ENCODE measurements at regions not wholly inside any gene's neighbourhood (a gene's known extent, or its start where the extent isn't known, plus 50 kb on each side); places are given as distances from the start of the nearest gene placed in this dataset.

- no peak overlapping the region for H3K27ac Mint-ChIP-seq
- H3K4me1 Mint-ChIP-seq, result no peaks in the 10 kb centered on the region
- WGBS (ENCODE audit: insufficient coverage), result 100% methylated on average over 1 of the region's 2 CpGs
- H3K36me3 Mint-ChIP-seq, result no peaks in the 10 kb centered on the region
- Histone ChIP-seq H3K9ac (ENCODE audit: insufficient read depth, low read length, poor library complexity, severe bottlenecking) (no peak overlapping the region), H3K79me2 (ENCODE audit: insufficient read depth, low read length) (no peaks in the 10 kb centered on the region), H3K4me2 (replicated peaks; ENCODE audit: extremely low read depth, low read length, poor library complexity, severe bottlenecking) (no peak overlapping the region), H3K4me3 (replicated peaks in 1 of 3; ENCODE audit: low read depth in 2 of 3, low read length in 3 of 3) (no peak overlapping the region), H4K20me1 (ENCODE audit: insufficient read depth, low read length) (no peaks in the 10 kb centered on the region), H2AFZ (ENCODE audit: insufficient read depth, low read depth, low read length, poor library complexity, severe bottlenecking) (no peak overlapping the region), H3K27ac (ENCODE audit: low read depth in 1 of 2, low read length in 2 of 2) (no peak overlapping the region), H3K36me3 (replicated peaks in 1 of 2; ENCODE audit: control insufficient read depth in 1 of 2, insufficient read depth in 2 of 2, low read length in 2 of 2) (no peaks in the 10 kb centered on the region), H3K9me3 (replicated peaks in 1 of 2; ENCODE audit: control insufficient read depth in 1 of 2, insufficient read depth in 1 of 2, low read length in 2 of 2) (no peaks in the 10 kb centered on the region), H3K4me1 (ENCODE audit: control insufficient read depth in 1 of 2, insufficient read depth in 2 of 2, low read length in 2 of 2) (no peaks in the 10 kb centered on the region), H3K27me3 (ENCODE audit: control insufficient read depth in 2 of 2, insufficient read depth in 2 of 2, low read length in 2 of 2) (no peaks in the 10 kb centered on the region)
- peaks cover 0 to 3% (median 1%) of the 10 kb centered on the region in 3 donors for H3K27me3 Mint-ChIP-seq (ENCODE audit: low read depth in 3 of 3)
- intact Hi-C loops (cut with micrococcal nuclease), result no loop called here
- H3K9me3 Mint-ChIP-seq, result peaks cover 0 to 11% (median 4%) of the 10 kb centered on the region in 7 donors
- DNase-seq, result no peak
- no peak overlapping the region for H3K4me3 Mint-ChIP-seq
- no peak for TF ChIP-seq CTCF (IDR thresholded peaks at IDR 0.05)
Observed at GRCh38 chr1:57796616-57797015, 372.8 kb upstream of the DAB1 start.

- Histone ChIP-seq H3K27me3 (ENCODE audit: control insufficient read depth in 2 of 2, insufficient read depth in 2 of 2, low read length in 2 of 2) (no peaks in the 10 kb centered on the region), H3K4me1 (ENCODE audit: control insufficient read depth in 1 of 2, insufficient read depth in 2 of 2, low read length in 2 of 2) (no peaks in the 10 kb centered on the region), H2AFZ (ENCODE audit: insufficient read depth, low read depth, low read length, poor library complexity, severe bottlenecking) (no peak overlapping the region), H3K9ac (ENCODE audit: insufficient read depth, low read length, poor library complexity, severe bottlenecking) (no peak overlapping the region), H3K27ac (ENCODE audit: low read depth in 1 of 2, low read length in 2 of 2) (no peak overlapping the region), H3K9me3 (replicated peaks in 1 of 2; ENCODE audit: control insufficient read depth in 1 of 2, insufficient read depth in 1 of 2, low read length in 2 of 2) (no peaks in the 10 kb centered on the region), H3K79me2 (ENCODE audit: insufficient read depth, low read length) (no peaks in the 10 kb centered on the region), H3K4me3 (replicated peaks in 1 of 3; ENCODE audit: low read depth in 2 of 3, low read length in 3 of 3) (no peak overlapping the region), H4K20me1 (ENCODE audit: insufficient read depth, low read length) (no peaks in the 10 kb centered on the region), H3K36me3 (replicated peaks in 1 of 2; ENCODE audit: control insufficient read depth in 1 of 2, insufficient read depth in 2 of 2, low read length in 2 of 2) (no peaks in the 10 kb centered on the region), H3K4me2 (replicated peaks; ENCODE audit: extremely low read depth, low read length, poor library complexity, severe bottlenecking) (no peak overlapping the region)
- Mint-ChIP-seq H3K4me1 (no peaks in the 10 kb centered on the region), H3K9me3 (peaks cover 0 to 11% (median 3%) of the 10 kb centered on the region in 7 donors), H3K27me3 (ENCODE audit: low read depth in 3 of 3) (peaks cover 0 to 3% (median 1%) of the 10 kb centered on the region in 3 donors), H3K27ac (no peak overlapping the region), H3K36me3 (no peaks in the 10 kb centered on the region), H3K4me3 (no peak overlapping the region)
- intact Hi-C loops (cut with micrococcal nuclease), result no loop called here
- no peak for TF ChIP-seq CTCF (IDR thresholded peaks at IDR 0.05)
- no peak for DNase-seq
- WGBS (ENCODE audit: insufficient coverage), result 100% methylated on average over 3 of the region's 5 CpGs
Observed at GRCh38 chr1:57795886-57796285, 372.0 kb upstream of the DAB1 start.
